Femur (tissue), 1 donor: ENCODE measurements at regions not wholly inside any gene's neighbourhood (a gene's known extent, or its start where the extent isn't known, plus 50 kb on each side); places are given as distances from the start of the nearest gene placed in this dataset.
"Not testable (repeated sequence)": the region's sequence is repeated elsewhere in the genome, so short reads cannot be mapped to it uniquely, and the experiment has no call there.

Source experiments
- DNase-seq: peaks from one replicate; pipeline ENCODE4 v3.0.0-alpha.2; 2017

GRCh38 chr14:104389326-104390220 lies 190.0 kb upstream of the C14orf180 start:
- DNase-seq, result no peak

- DNase-seq, result no peak
These were observed 189.2 kb upstream of the C14orf180 start for GRCh38 chr14:104390221-104390931.

DNA sequence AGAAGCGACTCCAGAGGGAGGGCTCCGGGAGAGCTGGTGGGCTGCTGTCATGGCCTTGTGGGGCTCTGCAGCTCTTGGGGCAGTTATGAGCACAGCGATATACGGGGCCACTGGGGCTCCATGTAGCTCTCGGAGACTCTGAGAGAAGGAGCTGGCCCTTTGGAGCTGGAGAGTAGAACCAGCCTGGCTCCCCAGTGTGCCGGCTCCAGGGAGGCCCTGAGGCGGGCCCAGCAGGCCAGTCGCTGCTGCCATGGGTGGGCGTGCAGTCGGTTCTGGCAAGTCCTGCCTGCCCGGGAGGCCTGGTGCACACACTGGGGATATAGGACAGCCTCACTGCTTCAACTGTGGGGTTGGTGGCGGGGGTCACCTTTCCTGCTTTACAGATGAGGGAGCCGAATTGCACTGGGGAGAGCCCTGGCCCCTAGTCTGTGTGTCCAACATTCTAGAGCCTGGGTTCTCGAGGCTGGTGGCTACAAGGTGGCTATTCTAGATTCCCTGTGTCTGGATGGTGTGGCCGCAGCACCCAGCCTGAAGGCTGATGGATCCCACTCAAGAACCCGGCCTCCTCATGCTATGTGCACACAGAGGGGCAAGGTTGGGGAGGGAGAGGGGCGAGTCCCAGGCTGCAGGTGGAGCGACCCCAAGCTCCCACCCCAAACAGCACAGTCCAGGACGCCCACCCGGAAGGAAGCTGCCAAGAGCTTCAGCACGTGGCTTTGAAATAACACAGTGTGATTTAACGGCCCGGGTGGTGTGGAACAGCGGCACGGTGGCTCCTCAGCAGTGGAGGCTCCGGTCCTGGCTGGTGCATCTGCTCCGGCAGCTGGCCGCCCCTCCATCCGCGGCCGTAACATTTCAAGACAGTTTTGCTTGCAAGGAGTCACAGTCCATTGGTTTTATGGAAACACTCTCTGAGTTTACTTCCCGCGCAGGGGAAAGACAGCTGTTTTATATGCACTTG lies 188.3 kb upstream of the C14orf180 start:
- DNase-seq, result peak; percentile 20

- no peak for DNase-seq
These were observed 187.6 kb upstream of the C14orf180 start for GRCh38 chr14:104392001-104392395.

DNA sequence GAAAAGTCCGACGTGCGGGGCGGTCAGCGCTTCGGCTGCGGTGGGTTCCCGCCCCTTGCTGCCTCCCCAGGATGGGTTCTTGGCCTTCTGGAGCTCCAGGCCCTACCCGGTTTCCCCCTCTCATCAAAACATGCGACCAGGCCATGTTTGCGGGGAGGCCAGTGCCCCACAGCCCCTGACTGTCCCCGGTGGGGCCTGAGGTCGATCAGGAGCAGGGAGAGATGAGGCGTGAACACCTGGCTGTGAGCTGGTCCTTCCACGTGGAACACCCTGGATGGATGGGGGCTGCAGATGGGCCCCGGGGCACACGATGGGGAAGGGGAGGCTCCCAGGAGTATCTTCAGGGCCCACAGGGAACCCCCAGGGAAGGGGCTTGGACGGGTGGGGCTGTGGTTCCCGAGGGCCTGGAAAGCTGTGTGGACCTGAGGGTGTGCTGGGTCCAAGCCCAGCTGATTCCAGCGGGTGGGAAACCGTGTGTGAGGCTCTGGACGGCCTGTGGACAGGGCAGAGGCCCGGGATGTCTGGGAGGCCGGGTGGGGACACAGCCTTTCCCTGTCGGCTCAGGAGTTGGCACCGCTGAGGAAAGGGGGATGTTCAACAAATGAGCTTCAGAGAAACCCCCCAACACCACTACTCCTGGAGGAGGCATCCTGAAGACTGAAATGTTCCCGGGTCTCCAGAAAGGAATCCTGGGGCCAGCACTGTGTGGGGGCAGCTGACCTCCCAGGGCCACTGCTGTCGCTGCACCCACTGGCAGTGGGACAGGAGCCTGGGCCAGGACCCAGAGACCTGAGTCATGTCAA lies 187.0 kb upstream of the C14orf180 start:
- DNase-seq, result no peak

DNA sequence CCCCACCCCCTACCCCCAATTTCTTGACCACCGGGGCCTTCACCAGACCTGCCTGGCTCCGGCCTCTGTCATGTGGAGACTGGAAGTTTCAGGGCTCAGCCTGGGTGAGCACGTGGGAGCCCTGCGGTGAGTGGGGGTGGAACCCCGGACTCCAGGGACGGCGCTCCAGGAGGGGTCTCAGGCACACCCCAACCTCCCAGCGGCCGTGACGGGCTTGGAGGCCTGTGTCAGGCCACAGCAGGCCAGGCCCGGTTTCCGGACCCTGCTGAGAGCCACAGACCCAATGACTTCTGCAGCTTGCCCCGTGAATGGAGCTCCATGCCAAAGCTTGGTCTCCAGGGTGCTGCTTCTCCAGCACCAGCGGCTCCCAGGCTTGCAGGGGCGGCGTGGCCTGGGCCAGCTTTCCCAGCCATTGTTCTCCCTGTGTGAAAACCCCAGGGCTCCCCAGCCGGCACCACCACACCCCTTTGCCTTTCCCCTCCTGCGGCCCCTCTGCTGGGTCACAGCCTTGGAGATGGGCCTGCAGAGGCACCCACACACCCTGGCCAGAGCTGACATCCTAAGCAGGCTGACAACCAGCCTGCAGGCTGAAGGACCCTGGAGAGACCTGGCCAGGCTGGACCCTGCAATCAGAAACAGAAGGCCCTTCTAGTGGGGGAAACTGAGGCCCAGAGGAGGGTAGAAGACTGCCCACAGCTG lies 186.2 kb upstream of the C14orf180 start:
- DNase-seq, result peak; percentile 33

GRCh38 chr14:104393898-104394381 lies 185.6 kb upstream of the C14orf180 start:
- peak; percentile 64 for DNase-seq

DNA sequence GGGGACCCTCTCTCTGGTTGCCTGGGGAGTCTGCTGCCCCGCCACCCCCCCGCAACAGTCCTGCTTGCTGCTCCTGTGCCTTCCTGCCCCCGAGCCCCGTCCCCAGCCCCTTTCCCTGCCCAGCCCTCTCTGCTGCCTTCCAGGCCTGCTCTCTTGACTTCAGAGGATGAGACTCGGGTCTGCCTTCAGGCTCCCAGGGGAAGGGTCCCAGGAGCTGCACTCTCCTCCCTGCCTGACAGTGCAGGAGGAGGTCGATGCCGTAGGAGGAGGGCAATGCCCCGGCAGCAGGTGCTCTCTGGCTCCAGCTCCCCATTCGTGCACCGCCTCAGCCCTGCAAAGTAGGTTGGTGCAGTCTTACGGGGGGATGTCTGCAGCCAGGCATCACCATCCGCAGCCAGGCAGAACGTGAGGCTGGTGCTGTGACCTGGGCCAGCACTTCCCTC lies 185.1 kb upstream of the C14orf180 start:
- no peak for DNase-seq

GRCh38 chr14:104395276-104395675 lies 184.3 kb upstream of the C14orf180 start:
- no peak for DNase-seq

GRCh38 chr14:104395941-104396681 lies 183.5 kb upstream of the C14orf180 start:
- DNase-seq, result no peak

- DNase-seq, result no peak
These were observed 182.7 kb upstream of the C14orf180 start for GRCh38 chr14:104396682-104397470.

DNA sequence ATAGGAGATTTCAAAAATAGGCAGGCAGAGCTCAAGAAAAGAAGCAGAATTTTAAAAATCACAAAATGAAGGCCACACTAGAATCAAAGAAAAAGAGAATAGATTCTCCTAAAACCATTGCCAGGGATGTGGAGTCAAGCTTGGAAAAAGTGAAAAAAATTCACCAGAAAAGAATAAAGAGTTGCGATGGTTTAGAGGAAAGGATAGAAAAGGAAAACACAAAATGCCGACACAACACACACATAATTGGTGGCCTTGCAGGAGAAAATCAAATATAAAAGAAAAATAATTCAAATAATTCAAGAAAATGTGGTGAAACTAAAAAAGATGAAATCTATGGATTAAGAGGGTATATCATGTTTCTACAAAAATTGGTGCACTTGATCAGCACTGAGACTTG lies 181.6 kb upstream of the C14orf180 start:
- no peak for DNase-seq

- no peak for DNase-seq
These were observed 180.9 kb upstream of the C14orf180 start for GRCh38 chr14:104398656-104399055.

GRCh38 chr14:104399432-104400155 lies 180.0 kb upstream of the C14orf180 start:
- DNase-seq, result no peak

DNA sequence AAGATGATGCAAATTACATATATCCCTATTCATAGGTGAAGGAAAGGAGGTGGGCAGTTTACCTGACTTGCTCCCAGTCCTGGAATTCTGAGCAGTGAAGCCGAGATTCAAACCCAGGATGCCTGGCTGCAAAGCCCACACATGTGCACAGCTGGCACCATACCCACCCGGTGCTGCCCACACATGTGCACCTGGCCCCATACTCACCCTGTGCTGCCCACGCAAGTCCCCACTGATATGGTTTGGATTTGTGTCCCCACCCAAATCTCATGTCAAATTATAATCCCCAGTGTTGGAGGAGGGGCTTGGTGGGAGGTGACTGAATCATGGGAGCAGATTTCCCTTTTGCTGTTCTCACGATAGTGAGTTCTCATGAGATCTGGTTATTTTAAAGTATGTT lies 179.2 kb upstream of the C14orf180 start:
- no peak for DNase-seq

- no peak for DNase-seq
These were observed 177.8 kb upstream of the C14orf180 start for GRCh38 chr14:104401785-104402184.

DNA sequence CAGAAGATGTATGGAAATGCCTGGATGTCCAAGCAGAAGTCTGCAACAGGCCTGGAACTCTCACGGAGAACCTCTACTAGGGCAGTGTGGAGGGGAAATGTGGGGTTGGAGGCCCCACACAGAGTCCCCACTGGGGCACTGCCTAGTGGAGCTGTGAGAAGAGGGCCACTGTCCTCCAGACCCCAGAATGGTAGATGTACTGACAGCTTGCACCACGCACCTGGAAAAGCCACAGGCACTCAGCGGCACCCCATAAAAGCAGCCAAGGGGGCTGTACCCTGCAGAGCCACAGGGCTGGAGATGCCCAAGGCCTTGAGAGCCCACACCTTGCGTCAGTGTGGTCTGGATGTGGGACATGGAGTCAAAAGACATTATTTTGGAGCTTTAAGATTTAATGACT lies 177.3 kb upstream of the C14orf180 start:
- not testable (repeated sequence) for DNase-seq

- no peak for DNase-seq
These were observed 175.9 kb upstream of the C14orf180 start for GRCh38 chr14:104403421-104404220.
